GM12892 (cell line): ENCODE measurements at regions not wholly inside any gene's neighbourhood (a gene's known extent, or its start where the extent isn't known, plus 50 kb on each side); places are given as distances from the start of the nearest gene placed in this dataset.
"Not testable (repeated sequence)": the region's sequence is repeated elsewhere in the genome, so short reads cannot be mapped to it uniquely, and the experiment has no call there.

Experiments used
- DNase-seq: peaks from one replicate; pipeline ENCODE4 v3.0.0; 2011; ENCODE audit not compliant: insufficient read length
- FAIRE-seq: peaks from 2 replicates; lab custom pipeline; 2011; peaks lifted over from hg19 to GRCh38; lab: Jason Lieb, UNC

DNA sequence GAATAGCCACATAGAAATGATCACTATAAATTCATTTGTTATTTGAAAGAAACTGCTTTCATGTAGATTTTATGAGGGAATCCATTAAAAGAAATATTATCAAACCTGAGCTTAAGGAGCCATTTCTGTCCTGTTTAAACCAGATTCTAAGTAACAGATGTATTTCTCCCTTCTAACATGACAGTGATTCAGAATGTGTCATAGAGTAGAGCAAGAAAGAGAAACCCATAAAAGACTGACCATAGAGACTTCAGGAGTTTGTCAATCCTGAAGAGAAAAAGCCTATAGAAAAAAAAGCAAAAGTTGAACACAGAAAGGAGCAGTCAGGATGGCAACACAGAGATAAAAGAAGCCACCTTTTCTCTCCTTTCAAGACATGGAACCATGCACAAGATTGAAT, 390.6 kb downstream of the PRIM2 start:
- not testable (repeated sequence) for DNase-seq, FAIRE-seq

DNA sequence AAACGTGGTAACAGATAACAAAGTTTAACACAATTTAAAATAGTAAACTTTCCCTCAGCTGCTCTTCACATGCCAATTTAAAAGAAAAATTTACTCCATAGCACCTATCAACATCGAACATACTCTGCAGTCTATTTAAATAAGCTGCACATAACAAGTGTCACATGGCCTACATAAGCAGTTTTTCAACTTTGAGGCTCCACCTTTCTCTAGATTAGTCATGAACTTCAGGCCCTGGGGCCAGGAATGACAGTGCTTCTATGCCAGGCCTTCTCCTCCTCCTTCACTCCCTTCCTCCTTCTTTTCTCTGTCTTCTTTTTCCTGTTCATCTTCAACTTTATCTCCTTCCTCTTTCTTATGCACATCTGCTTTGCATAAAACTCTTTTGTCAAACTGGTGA, 405.1 kb downstream of the PRIM2 start:
- FAIRE-seq, DNase-seq: not testable (repeated sequence)

DNA sequence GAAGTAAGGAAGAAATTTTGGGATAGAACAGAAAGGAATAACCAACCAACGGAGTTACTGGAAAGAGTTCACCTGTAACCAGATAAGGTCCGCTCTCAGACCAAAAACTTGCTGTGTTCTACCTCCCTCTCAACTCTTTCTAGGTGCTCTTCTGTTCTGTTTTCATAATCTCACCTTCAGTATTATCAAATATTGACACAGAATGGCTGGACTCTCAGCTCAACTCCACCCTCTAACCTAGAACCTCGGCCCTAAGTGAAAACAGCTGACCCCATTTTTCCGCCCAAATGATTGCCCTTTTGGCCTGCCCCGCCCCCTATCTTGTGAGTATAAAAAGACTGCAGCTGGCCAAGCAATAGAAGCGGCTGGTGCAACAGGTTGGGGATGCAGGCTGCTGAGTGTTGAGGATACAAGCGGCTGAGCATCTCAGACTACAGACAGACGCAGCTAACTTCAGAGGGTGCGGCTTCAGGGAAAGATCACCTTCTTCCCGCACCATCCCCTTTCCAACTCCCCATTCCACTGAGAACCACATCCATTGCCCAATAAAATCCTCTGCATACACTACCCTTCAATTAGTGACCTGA, 406.5 kb downstream of the PRIM2 start:
- FAIRE-seq: not testable (repeated sequence)

DNA sequence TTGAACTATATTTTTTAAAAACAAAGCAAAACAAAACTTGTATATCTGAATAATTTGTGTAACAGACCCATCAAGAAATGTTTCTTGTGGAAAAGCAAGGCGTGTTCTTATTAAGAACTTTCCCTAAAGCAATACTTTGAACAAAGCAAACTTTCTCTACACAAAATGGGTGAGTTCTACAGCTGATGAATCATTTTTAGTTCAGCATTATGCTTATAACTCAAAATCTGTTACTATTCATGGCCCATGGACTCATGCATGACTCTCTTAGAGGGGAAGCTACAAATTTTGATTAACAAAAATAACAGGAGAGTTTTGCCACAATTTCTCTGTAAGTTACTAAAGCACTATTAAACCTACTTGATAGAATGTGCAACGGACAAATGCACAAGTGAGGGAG, 412.0 kb downstream of the PRIM2 start:
- not testable (repeated sequence) for DNase-seq, FAIRE-seq

More for the DNA sequence above, 406.5 kb downstream of the PRIM2 start:
- not testable (repeated sequence) for DNase-seq

DNA sequence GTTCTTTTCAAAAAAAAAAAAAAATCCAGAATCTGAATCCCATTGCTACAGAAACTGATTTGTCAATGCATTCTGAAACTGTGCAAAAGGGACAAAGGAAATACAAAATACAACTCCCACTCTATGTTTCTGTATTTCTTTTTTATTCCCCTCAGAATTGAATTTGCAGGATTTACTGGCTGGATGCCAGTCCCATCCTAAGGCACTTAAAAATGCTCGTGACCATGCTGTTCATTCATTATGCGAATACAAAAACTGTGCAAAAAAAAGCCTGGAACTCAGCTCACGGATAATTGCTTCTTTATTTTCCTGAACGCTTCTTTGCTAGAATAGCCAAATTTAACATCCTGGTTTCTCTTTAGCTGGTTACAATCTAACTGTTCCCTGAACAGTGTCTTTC, 413.3 kb downstream of the PRIM2 start:
- FAIRE-seq: not testable (repeated sequence)

DNA sequence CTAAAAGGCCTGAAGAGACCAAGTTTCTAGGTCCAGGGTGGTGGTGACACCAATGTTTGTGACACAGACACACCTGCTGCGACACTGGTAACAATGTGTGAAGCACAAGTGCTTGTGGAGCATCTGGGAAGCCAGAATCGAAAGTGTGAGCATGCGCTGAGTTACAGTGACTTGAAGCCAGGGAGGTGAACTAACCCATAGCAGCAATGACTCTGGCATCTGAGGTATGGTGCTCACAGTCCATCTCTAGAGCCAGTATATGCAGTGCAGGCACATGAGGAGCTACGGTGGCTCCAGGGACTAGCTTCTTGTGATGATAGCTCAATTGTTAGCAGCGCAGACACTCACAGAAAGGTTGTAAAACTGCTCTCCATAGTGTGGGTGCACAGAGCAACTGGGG, 430.3 kb downstream of the PRIM2 start:
- not testable (repeated sequence) for FAIRE-seq, DNase-seq

More for the DNA sequence above, 413.3 kb downstream of the PRIM2 start:
- DNase-seq: not testable (repeated sequence)

DNA sequence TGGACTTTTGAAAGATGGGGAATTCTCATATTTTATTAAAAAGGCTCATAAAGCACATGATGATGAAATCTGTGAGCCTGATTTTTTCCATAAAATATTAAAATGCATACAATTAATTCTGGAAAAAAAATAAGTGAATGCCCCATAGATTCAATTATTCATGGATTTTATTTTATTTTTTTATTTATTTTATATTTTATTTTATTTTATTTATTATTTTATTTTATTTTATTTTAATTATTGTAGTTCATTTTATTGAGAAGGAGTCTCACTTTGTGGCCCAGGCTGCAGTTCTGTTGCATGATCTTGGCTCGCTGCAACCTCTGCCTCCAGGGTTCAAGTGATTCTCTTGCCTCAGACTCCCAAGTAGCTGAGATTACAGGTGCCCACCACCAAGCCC, 442.4 kb downstream of the PRIM2 start:
- not testable (repeated sequence) for DNase-seq, FAIRE-seq

DNA sequence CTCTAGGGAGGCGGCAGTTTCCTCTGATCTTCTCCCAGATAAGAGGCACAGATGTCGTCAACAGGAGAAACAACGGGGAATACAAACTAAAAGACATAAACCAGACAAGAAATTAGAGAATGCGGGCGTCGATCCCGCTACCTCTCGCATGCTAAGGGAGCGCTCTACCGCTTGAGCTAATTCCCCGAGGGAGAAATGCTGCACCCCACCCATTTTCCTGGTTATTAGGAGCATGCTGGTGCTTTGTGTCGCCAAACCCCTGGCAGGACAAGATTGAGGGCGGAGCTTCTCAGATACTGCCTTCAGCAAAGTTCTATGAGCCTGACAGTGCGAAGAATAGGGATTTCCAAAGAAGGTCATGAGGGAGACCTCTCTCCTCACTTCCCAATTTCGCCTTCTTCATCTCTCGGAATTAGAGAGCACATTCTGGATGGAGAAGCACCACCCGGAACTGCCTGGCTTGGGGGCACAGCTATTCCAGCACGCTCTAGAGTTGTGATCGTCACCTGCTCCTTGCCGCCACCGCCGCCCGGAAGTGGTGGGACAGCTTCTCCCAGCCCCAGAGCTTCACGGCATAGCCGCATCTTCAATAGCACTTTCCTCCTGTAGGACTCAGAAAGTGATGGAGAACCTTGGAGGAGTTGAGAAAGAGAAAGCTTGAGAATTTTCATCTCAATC, 475.4 kb downstream of the PRIM2 start:
- not testable (repeated sequence) for DNase-seq, FAIRE-seq

DNA sequence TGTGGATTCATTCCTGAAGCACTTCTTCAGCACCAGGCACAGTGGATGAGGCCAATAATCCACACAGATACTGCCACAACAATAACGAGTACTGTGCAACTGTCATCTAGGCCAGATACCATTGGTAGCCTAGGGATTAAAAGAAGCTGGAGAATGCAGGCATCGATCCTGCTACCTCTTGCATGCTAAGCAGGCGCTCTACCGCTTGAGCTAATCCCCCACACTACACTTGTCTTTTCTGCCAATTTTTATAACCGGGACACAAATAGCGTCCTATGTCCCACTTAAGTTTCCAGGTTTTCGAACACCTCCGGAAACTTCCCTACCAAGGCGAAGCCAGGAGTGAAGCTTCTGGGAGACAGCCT, 475.9 kb downstream of the PRIM2 start:
- DNase-seq, FAIRE-seq: not testable (repeated sequence)

DNA sequence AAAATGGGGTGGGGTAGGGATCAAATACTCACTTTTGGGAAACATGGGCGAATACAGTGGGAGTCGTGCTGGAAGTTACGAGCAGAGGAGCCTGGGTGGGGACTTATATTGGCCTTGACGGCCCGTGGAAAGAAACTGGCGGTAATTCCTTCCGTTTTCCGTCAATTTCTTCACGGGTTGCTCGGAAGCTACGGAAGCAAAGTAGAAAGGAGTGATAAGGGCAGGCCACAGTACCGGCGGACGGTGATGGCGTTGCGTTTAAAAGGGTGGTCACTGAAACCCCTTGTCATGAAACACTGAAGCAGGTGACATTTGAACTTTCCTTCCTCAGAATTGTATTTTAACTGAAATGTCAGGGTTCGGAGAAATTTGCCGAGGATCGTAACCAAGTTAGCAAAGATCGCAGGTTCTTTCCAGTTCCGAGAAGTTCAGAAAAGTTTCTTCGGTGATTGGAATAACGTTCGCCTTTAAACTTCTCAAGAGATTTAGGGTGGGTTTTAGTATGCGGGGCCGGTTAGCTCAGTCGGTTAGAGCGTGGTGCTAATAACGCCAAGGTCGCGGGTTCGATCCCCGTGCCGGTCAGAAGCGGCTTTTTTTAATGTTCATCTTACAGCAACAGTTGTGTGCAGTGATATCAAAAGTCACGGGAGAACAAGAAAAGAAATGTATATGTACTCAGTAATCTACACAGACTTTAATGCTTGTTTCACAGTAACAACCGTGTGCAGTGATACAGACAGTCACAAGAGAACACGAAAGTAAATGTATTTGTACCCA, 482.5 kb downstream of the PRIM2 start:
- DNase-seq, FAIRE-seq: not testable (repeated sequence)

DNA sequence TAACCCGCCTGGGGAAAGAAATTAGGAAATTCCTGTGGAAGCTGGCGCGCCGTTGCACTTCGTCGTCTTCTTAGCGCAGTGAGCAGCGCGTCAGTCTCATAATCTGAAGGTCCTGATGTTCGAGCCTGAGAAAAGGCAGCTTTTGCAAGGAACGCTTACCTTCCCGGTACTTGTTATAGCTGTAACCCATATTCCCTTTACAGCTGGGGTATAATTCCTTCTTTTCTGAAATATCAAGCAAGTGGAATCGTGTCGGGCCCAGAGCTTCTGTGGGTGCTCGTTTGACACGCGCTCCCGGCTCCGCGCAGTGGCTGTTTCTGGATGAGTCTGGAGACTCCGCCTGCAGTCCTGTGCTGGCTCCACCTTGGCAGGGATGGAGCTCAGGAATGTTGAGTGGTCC, 491.2 kb downstream of the PRIM2 start:
- DNase-seq, FAIRE-seq: not testable (repeated sequence)

DNA sequence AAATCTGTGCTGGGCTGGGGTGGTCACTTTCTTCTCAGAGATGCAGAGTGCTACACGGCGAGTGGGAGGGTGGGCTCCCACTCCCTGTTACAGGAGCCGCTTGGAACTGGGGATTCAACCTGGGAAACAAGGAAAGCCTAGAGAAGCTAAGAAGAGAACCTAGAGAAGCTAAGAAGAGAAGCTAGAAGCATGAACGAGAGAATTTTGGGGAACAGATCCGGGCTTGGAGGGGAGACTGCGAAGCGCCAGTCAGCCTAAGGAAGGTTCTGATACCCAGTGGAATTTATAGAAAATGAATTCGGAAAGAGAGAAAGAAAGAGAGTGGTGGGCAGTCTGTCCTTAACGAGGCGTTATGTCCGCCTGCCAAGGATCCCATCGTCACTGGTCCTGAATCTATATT, 492.0 kb downstream of the PRIM2 start:
- DNase-seq, FAIRE-seq: not testable (repeated sequence)

DNA sequence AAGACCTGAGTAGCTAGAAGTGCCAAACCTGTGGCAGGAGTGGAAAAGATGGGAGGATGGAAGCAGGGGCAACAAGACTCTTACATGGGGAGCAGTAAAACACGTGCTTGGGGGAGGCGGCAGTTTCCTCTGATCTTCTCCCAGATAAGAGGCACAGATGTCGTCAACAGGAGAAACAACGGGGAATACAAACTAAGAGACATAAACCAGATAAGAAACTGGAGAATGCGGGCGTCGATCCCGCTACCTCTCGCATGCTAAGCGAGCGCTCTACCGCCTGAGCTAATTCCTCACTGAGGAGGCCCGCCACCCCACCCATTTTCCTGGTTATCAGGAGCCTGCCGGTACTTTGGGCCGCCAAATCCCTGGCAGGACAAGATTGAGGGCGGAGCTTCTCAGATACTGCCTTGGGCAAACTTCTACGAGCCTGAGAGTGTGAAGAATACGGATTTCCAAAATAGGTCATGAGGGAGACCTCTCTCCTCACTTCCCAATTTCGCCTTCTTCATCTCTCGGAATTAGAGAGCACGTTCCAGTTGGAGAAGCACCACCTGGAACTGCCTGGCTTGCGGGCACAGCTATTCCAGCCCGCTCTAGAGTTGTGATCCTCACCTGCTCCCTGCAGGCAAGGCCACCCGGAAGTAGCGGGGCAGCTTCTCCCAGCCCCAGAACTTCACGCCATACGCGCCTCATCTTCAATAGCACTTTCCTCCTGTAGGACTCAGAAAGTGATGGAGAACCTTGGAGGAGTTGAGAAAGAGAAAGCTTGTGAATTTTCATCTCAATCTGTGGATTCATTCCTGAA, 496.0 kb downstream of the PRIM2 start:
- DNase-seq, FAIRE-seq: not testable (repeated sequence)

DNA sequence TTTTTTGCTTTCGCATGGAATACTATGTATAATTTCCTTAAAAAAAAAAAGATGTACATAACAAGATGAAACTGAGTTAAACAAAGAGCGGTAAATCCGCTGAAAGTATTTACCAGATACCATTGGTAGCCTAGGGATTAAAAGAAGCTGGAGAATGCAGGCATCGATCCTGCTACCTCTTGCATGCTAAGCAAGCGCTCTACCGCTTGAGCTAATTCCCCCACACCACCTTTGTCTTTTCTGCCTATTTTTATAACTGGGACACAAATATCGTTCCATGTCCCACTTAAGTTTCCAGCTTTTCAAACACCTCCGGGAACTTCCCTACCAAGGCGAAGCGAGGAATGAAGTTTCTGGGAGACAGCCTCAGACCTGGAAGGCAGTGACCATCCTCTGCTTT, 498.4 kb downstream of the PRIM2 start:
- DNase-seq, FAIRE-seq: not testable (repeated sequence)

DNA sequence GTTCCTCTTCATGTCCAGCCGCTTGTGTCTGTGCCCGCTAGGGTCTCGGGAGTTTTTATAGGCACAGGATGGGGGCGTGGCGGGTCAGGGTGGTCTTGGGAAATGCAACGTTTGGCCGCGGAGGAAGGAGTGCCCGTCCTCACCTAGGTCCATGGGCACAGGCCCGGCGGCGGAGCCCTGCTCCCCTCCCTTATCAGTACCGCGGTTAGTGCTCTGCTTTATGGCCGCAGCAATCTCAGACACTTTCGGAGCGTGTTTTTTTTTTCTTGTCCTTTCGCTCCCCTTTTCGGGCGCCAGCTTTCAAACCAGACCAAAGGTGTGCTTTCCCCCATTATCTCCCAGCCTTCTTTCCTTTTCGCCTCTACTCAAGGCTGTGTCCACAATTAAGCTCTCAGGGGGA, 503.9 kb downstream of the PRIM2 start:
- not testable (repeated sequence) for FAIRE-seq, DNase-seq

DNA sequence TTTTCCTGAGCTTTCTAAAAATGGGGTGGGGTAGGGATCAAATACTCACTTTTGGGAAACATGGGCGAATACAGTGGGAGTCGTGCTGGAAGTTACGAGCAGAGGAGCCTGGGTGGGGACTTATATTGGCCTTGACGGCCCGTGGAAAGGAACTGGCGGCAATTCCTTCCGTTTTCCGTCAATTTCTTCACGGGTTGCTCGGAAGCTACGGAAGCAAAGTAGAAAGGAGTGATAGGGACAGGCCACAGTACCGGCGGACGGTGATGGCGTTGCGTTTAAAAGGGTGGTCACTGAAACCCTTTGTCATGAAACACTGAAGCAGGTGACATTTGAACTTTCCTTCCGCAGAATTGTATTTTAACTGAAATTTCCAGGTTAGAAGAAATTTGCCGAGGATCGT, 505.0 kb downstream of the PRIM2 start:
- not testable (repeated sequence) for DNase-seq, FAIRE-seq
